GM23248 (cell line): ENCODE measurements at regions not wholly inside any gene's neighbourhood (a gene's known extent, or its start where the extent isn't known, plus 50 kb on each side); places are given as distances from the start of the nearest gene placed in this dataset.
"Not testable (repeated sequence)": the region's sequence is repeated elsewhere in the genome, so short reads cannot be mapped to it uniquely, and the experiment has no call there.

ENCODE experiments used
- EZH2 ChIP-seq: fragments of 200-600 bp; sonication (generic); IDR thresholded peaks from 2 replicates; pipeline ENCODE4 v1.6.1; 2018; ENCODE audit warnings: antibody characterized with exemption, mild to moderate bottlenecking; ENCODE audit not compliant: insufficient read depth, poor library complexity, severe bottlenecking
- EZH2phosphoT487 ChIP-seq: fragments of 200-600 bp; sonication (generic); IDR thresholded peaks from 2 replicates; pipeline ENCODE4 v1.6.1; 2018; ENCODE audit warnings: antibody characterized with exemption, moderate library complexity, mild to moderate bottlenecking, low read depth; ENCODE audit not compliant: insufficient read depth

DNA sequence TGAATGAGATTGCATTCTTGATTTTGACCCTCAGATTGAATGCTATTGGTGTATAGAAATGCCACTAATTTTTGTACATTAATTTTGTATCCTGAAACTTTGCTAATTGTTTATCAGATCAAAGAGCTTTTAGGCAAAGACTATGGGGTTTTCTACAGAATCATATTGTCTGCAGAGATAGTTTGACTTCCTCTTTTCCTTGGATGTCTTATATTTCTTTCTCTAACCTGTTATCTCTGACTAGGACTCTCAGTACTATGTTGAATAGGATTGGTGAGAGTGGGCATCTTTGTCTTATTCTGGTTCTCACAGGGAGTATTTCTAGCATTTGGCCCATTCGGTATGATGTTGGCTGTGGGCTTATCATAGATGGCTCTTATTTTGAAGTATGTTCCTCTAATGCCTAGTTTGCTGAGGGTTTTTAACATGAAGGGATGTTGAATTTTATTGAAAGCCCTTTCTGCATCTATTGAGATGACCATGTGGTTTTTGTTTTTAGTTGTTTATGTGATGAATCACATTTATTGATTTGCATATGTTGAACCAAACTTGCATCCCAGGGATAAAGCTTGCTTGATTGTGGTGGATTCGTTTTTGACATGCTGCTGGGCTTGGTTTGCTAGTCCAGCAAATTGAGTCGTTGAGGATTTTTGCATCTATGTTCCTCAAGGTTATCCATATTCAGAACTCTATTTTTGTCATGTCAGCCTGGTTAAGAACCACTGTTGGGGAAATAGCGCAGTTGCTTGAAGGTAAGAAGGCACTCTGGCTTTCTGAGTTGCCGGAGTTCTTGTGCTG lies 85.8 kb upstream of the NOTCH2NLA start:
- not testable (repeated sequence) for TF ChIP-seq EZH2, EZH2phosphoT487
